ENCODE measurements at regions not wholly inside any gene's neighbourhood (a gene's known extent, or its start where the extent isn't known, plus 50 kb on each side); places are given as distances from the start of the nearest gene placed in this dataset.

DNA sequence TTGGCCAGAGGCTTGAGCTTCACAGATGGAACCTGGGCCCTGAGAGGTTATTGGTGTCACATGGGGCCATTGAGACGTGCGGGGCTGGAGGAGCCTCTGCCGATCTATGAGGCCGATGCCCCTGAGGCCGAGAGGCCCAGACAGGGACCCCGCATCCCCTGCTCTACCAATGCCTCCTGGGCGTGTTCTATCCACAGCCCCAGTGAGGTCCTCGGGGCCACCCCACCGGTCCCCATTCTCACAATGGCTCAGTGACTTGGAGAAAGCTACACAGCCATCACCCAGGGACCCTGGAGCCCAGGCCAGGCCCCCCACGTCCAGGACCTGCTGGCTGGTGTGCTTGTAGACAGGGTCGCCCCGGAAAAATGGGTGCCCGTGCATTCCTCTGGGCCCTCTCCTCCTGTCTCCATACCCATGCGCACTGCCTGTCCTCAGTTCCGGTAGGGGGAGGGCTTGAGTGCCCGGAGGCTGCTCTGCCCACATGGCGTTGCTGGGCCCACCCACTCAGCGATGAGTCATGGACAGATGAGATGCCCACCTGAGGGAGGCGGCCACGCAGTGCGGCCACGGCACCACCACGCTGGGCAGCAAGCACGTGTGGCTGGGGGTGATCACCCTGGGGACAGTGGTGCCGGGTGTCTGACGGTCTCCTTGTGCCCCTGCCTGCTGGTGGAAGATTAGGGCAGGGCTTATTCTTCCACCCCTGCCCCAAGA is 1224.7 kb downstream of the BRD1 start:
- H3K27ac ChIP-seq = no peak overlapping the region
- TF ChIP-seq, protein P1, sequence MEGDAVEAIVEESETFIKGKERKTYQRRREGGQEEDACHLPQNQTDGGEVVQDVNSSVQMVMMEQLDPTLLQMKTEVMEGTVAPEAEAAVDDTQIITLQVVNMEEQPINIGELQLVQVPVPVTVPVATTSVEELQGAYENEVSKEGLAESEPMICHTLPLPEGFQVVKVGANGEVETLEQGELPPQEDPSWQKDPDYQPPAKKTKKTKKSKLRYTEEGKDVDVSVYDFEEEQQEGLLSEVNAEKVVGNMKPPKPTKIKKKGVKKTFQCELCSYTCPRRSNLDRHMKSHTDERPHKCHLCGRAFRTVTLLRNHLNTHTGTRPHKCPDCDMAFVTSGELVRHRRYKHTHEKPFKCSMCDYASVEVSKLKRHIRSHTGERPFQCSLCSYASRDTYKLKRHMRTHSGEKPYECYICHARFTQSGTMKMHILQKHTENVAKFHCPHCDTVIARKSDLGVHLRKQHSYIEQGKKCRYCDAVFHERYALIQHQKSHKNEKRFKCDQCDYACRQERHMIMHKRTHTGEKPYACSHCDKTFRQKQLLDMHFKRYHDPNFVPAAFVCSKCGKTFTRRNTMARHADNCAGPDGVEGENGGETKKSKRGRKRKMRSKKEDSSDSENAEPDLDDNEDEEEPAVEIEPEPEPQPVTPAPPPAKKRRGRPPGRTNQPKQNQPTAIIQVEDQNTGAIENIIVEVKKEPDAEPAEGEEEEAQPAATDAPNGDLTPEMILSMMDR (IDR thresholded peaks at IDR 0.05) = no peak
- no peak overlapping the region for H3K4me3 ChIP-seq
- no peak for DNase-seq (ENCODE audit: low spot score)

DNA sequence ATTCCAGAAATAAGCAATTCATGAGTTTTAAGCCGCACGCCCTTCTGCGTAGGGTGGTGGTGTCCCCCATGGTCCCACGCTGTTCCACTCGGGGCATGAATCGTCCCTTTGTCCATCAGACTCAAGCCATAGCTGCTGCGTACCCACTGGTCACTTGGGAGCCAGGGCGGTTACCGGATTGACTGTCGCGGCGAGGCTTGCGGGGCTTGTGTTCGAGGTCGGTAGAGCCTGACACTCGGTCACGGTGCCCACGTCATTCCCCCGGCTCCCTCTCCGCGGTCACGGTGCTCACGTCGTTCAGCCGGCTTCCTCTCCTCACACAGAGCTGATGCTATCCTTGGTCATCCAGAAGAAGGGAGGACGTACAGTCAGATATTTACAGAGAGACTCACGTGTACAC is 1227.0 kb downstream of the BRD1 start:
- no peak for DNase-seq (ENCODE audit: low spot score)
- no peak overlapping the region for H3K4me3 ChIP-seq
- H3K27ac ChIP-seq = no peak overlapping the region
- TF ChIP-seq, protein P1 (IDR thresholded peaks at IDR 0.05) = no peak

DNA sequence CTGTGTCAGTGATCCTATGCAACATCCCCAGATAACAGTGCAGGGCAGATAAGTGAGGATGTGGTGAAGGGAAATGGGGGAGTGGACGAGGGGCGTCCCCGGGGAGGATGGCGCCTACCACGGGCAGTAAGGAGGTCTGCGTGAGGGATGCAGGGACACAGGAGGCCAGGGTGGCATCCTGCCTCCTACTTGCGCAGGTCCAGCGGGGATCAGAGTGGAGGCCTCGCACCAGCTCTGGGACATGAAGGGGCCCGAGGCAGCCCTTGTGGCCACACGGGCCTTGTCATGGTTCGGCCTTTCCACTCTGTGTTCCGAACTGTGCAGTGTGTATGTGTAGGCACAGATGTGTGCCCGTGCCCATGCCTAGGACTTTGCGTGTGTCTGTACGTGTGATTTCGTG is 1227.5 kb downstream of the BRD1 start:
- DNase-seq (ENCODE audit: low spot score) = no peak
- Histone ChIP-seq H3K27ac (no peak overlapping the region), H3K4me3 (no peak overlapping the region)
- TF ChIP-seq, protein P1 (IDR thresholded peaks at IDR 0.05) = no peak

DNA sequence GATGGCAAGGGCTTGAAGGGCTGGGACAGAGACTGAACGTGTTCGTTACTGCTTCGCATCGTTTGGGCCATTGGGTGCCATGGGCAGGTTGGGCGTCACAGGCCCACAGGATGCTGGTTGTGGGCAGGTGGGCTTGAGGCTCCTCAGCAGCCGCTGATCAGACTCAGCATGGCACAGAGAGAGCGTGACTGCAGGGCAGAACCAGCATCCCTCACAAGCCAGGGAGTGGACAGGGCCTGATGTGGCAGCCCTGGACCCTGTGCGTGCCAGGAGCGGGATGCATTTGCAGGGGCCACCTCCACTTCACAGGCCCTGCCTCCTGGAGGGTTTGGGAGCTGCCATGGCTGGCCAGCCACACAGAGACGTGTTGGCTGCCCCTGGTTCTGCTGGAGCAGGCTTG is 1228.3 kb downstream of the BRD1 start:
- no peak for DNase-seq (ENCODE audit: low spot score)
- TF ChIP-seq, protein P1 (IDR thresholded peaks at IDR 0.05) = no peak
- H3K4me3 ChIP-seq = no peak overlapping the region
- H3K27ac ChIP-seq = no peak overlapping the region

DNA sequence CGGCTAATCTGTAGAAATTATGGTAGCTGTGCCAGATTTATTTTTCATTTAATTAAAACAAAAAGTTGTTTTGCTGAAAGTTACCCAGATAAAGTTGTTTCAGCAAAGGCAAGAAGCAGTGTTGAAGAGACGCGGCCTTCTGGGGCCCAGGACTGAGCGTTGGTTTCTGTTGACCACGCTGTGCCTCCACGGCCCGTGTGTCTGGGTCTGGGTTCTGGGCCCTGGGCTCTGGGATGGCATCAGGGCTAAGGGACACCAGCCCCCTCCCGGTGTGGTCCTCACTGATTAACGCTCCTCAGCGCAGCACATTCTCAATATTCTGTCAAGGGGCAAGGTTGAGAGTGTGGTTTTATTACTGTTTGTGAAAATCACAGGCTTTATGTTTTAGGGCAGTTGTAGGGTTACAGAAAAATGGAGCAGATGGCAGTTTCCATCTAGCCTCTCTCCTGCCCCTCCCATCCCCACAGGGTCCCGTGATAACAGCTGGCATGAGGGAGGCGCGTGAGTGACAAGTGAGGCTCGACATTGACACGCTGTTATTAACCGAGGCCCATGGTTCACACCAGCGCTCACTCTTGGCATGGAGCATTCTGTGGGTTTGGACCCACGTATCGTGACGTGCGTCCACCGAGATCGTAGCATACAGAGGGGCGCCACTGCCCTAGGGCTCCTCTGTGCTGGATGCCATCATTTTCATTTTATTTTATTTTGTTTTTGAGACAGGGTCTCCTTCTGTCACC is 1231.4 kb downstream of the BRD1 start:
- no peak for DNase-seq (ENCODE audit: low spot score)
- H3K4me3 ChIP-seq = no peak overlapping the region
- H3K27ac ChIP-seq = no peak overlapping the region
- TF ChIP-seq, protein P1 (IDR thresholded peaks at IDR 0.05) = no peak

DNA sequence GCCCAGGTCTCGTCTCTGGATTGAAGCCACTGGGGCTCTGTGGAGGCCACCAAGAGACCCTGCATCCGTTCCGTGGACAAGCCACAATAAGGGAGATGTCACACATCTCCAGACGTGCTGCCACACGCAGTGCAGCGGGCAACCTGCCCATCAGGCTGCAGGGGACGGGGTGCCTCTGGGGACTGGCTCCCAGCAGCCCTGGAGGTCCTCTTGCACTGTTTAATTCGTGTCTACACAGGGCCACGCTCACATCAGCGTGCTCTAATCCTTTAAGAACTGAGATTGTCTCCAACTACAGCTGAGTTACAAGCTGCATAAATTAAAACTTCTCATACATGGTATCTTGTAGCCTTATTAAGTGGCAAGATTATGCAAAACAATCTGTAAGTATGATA is 1232.2 kb downstream of the BRD1 start:
- H3K4me3 ChIP-seq = no peak overlapping the region
- TF ChIP-seq, protein P1 (IDR thresholded peaks at IDR 0.05) = no peak
- H3K27ac ChIP-seq = no peak overlapping the region
- DNase-seq (ENCODE audit: low spot score) = no peak
